Astrocyte of the cerebellum (primary cell): ENCODE measurements at regions not wholly inside any gene's neighbourhood (a gene's known extent, or its start where the extent isn't known, plus 50 kb on each side); places are given as distances from the start of the nearest gene placed in this dataset.

Experiments used
- DNase-seq: peaks from one replicate; pipeline ENCODE4 v3.0.0-alpha.2; 2011; ENCODE audit warnings: low read depth
- H3K4me3 ChIP-seq: 2 replicates; pipeline ENCODE4 v1.5.1; 2011; ENCODE audit warnings: mild to moderate bottlenecking, low read depth, low read length, moderate library complexity
- CTCF ChIP-seq: IDR thresholded peaks from 2 replicates; pipeline ENCODE4 v1.5.1; 2012; ENCODE audit warnings: low read length, low read depth, moderate library complexity, mild to moderate bottlenecking; ENCODE audit errors: missing control alignments
- in situ Hi-C: cut with HindIII; loops from 2 replicates; pipeline ENCODE4 v1.10.0; 2017; ENCODE audit warnings: low sequenced_read_pairs

GRCh38 chr6:126812651-126813050, 305.8 kb upstream of the RSPO3 start:
- no peak for DNase-seq
- no peak for TF ChIP-seq CTCF
- in situ Hi-C loops = no loop called here
- H3K4me3 ChIP-seq = no peak overlapping the region

DNA sequence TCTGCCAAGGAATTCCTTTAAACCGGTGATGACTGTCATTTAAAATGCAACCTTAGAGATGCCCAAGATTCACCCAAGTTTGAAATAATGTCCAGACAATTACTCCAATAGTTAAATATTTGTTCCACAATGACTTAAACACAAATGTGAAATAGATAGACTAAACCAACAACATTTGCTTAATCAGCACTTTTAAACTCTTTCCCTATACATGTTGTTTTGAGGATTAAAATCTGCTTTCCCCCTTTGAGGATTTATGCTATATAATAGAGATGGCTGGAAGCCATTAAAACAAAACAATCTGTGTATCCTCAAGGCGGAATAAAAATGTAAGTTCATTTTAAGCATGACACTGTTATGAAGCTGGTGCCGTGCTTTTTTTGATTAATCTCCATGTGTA, 297.8 kb upstream of the RSPO3 start:
- DNase-seq = no peak
- in situ Hi-C loops = loop anchor here (10.0 kb wide), 2 partner anchors 56 to 64 kb away; no protein-coding TSS in a partner anchor
- no peak overlapping the region for H3K4me3 ChIP-seq
- no peak for TF ChIP-seq CTCF

GRCh38 chr6:126821706-126822105, 296.8 kb upstream of the RSPO3 start:
- DNase-seq = no peak
- no peak overlapping the region for H3K4me3 ChIP-seq
- TF ChIP-seq CTCF = no peak
- in situ Hi-C loops = loop anchor here (10.0 kb wide), 2 partner anchors 57 to 63 kb away; no protein-coding TSS in a partner anchor

- no peak for DNase-seq
- in situ Hi-C loops = loop anchor here (10.0 kb wide), 2 partner anchors 59 to 61 kb away; no protein-coding TSS in a partner anchor
- no peak overlapping the region for H3K4me3 ChIP-seq
- TF ChIP-seq CTCF = no peak
Observed at GRCh38 chr6:126824226-126824625, 294.2 kb upstream of the RSPO3 start.

DNA sequence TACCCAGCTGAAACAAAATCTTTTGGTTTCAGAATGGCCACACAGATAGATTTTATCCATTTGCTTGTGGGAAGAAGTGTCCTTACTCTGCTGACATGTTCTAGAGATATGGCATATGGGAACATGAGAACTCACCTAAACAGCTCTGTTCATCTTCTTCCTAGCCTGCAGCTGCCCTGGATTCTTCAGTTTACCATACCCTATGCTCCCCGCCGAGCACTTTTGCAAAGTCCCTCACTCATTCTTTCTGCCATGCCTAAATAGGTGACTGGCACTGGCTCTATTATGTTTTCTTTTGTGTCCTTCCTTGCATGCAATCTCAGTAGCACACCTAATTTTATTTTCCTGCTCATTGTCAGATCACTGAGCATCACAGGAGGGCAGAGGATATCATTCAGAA, 293.7 kb upstream of the RSPO3 start:
- H3K4me3 ChIP-seq = no peak overlapping the region
- in situ Hi-C loops = loop anchor here (10.0 kb wide), 2 partner anchors 60 kb away; no protein-coding TSS in a partner anchor
- DNase-seq = no peak
- TF ChIP-seq CTCF = no peak

GRCh38 chr6:126826166-126826714, 292.2 kb upstream of the RSPO3 start:
- no peak for DNase-seq
- in situ Hi-C loops = loop anchor here (10.0 kb wide), 2 partner anchors 59 to 61 kb away; no protein-coding TSS in a partner anchor
- TF ChIP-seq CTCF = no peak
- no peak overlapping the region for H3K4me3 ChIP-seq
